ENCODE measurements at regions not wholly inside any gene's neighbourhood (a gene's known extent, or its start where the extent isn't known, plus 50 kb on each side); places are given as distances from the start of the nearest gene placed in this dataset.
"Not testable (repeated sequence)": the region's sequence is repeated elsewhere in the genome, so short reads cannot be mapped to it uniquely, and the experiment has no call there.

DNA sequence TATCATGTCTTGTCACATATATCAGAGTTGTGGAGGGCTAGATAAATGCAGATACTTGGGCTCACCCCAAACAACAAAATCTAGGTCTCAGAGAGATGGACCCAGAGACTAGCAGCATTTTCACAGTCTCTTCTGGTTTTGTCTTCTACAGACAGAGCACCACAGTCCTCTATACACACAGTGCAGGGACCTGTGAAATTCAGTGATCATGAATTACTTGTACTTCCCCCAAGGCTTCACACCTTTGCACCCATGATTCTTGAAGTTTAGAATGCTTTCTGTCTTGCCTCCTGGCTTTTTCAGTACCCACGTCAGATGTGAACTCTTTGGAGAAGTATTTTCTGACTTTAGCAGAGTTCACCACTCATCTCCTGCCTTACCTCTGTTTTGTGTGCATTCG is 371.5 kb upstream of the PRR16 start:
- no peak for DNase-seq

DNA sequence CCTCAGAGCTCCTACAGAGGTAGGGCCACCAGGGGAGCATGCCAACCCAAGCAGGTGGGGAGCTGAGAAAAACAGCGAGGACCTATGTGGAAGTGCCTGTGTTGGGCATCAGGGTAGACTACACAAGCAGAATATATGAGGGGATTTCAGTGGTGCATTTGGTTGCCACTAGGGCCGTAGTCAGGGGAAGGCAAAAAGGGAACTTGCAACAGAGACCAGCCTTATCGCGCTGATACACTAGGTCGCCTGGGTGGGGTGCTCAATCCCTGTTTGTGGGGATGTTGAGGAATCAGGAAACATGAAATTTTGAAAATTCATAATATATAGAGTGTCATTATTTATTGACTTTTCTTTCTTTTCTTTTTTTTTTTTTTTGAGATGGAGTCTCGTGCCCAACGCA is 370.9 kb upstream of the PRR16 start:
- DNase-seq = no peak

DNA sequence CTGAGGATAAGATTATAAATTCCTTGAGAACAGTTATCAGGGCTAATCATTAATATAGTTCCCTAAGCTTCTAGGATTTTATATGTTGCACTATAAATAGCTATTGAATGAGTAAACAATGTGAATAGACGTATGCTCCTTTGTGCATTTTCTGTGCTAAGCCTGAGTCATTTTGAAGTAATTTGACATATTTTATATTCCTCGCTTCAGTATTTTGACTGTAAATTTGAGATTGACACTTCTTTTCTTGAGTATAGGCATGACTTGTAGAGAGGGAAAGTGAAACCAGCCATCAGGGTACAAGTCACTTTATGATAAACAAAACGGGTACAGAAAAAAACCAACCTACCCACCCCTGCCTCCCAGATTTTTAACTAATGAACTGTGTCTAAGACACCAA is 367.7 kb upstream of the PRR16 start:
- DNase-seq = no peak

DNA sequence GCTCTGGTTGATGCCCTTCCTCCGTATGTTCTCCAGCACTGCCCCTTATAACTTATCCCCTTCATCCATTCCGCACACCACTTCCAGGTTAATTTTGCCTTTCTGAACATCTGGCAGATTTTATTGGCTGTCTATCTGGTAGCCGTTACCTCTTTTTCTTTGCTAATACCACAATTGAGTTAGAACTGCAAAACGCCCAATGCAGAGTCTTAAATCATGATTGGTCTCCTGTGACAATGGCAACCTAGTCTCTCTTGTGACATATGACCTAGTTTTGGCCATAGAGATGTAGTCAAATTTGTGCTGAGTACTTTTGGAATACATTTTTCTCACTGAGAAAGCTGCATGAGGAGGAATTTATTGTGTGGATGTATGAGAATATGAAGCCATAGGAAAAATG is 365.7 kb upstream of the PRR16 start:
- DNase-seq = no peak

- DNase-seq = no peak
These were observed 365.1 kb upstream of the PRR16 start for GRCh38 chr5:120098902-120099535.

DNA sequence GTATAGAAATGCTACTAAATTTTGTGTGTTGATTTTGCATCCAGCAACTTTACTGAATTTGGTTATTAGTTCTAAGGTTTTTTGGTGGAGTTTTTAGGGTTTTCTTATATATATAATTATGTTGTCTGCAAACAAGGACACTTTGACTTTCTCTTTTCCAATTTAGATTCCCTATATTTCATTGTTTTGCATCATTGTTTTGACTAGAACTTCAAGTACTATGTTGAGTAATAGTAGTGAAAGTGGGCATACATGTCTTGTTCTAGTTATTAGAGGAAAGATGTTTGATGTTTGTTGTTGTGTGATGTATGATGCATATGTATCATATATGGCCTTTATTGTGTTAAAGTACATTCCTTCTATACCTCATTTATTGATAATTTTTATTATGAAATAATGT is 362.3 kb upstream of the PRR16 start:
- DNase-seq = no peak

DNA sequence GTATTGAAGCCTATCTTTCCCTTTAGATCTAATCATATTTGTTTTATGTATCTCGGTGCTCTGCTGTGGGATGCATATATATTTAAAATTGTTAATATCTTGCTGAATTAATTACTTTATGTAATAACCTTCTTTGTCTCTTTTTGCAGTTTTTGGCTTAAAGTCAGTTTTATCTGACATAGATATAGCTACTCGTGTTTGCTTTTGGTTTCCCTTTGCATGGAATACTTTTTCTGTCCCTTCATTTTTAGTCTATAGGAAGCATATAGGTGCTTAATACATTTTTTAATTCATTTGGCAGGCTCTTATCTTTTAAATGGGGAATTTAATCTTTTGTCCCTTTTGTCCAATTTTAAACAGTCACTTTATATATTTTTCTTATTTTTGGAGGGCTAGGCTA is 360.6 kb upstream of the PRR16 start:
- DNase-seq = no peak

- no peak for DNase-seq
These were observed 357.1 kb upstream of the PRR16 start for GRCh38 chr5:120106912-120107525.

GRCh38 chr5:120108586-120109248 is 355.4 kb upstream of the PRR16 start:
- DNase-seq = no peak

- DNase-seq = no peak
These were observed 341.4 kb upstream of the PRR16 start for GRCh38 chr5:120122703-120123102.

DNA sequence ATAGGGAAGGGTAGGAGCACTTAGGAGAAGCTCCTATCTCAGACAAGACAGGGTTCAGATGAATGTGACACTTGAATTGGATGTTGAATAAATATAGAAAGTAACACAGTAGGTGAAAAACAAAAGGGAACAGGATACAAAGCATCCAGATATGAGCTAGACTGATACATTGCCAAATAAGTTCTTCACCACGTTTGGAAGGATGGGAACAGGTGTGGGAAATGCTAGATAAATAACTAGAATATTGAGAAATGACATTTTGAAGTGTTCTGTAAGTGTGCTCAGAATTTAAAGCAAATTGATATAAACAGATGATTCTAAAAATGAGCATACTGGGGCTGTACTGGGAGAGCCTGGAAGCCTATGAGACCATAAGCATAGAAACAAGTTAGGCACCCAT is 340.1 kb upstream of the PRR16 start:
- no peak for DNase-seq

GRCh38 chr5:120124961-120125360 is 339.1 kb upstream of the PRR16 start:
- no peak for DNase-seq

GRCh38 chr5:120132347-120132746 is 331.8 kb upstream of the PRR16 start:
- not testable (repeated sequence) for DNase-seq

- DNase-seq = no peak
These were observed 329.2 kb upstream of the PRR16 start for GRCh38 chr5:120134944-120135343.

- no peak for DNase-seq
These were observed 326.5 kb upstream of the PRR16 start for GRCh38 chr5:120137582-120137981.

DNA sequence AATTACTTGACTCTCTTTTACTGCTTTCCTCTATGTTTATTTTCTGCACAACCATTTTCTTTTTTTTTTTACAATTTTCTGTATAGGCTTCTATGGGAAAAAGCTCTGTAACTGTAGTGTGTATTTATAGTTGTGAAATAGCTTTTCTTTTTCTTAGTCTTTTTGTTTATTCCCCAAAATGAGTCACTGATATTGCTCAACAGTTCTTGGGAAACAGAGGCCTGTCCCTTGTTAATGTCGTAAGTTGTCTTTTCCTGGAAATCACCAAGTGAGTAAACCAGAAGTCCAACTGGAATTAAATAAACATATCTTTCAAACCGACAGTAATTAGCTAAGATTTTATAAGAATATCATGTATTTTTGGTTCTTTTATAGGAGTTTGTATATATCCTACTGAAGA is 325.1 kb upstream of the PRR16 start:
- DNase-seq = no peak

DNA sequence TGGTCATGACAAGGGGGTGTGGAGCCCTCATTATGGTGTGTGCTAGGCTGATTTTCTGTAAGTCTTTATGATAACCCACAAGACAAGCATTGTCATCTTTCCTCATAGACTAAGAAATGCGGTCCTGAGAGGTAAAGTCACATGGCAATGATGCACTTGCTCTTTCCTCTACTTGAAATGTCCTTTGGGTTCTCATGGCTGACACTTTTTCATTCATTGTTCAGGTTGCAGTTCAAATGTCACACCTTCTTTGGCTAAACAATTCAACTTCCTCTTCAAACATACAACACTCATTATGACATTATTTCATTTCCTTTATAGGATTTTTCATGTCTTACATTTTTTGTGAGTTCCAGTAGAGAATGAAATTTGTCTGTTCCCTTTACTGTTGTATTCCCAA is 323.6 kb upstream of the PRR16 start:
- DNase-seq = no peak

DNA sequence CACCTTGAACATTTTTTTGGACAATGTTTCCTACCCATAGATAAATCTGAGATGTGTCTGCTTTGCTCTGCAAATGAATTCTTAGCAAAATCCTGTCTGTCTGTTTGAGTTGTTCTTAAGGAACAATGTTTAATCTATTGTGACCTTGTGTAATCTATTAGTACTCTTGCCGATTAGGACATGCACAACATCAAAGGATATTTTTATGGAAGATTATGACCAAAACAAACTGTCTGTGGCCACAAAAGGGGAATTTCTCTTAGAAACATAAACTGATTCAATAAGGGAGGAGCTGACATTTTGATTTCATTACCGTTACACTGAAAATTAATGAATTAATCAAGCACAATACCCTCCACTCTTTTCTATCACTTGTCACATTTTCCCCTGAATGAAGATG is 323.0 kb upstream of the PRR16 start:
- no peak for DNase-seq

DNA sequence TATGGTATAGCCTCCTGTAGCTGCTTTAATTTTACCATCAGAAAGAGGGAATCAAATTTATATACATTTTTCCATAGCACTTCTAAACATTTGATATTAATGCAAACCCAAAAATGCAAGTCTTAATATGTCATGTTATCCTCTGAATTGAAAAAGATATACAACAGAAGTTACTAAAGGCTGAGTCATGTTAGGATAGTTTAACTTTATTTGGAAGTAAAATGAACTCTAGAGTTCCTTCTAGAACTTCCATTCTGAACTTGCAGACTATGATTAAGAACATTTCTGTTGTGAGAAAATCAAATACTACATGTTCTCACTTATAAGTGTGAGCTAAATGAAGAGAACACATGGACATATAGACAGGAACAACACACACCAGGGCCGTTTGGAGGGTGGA is 317.3 kb upstream of the PRR16 start:
- DNase-seq = no peak

- DNase-seq = not testable (repeated sequence)
These were observed 316.2 kb upstream of the PRR16 start for GRCh38 chr5:120147911-120148310.

GRCh38 chr5:120150770-120151169 is 313.3 kb upstream of the PRR16 start:
- DNase-seq = no peak

DNA sequence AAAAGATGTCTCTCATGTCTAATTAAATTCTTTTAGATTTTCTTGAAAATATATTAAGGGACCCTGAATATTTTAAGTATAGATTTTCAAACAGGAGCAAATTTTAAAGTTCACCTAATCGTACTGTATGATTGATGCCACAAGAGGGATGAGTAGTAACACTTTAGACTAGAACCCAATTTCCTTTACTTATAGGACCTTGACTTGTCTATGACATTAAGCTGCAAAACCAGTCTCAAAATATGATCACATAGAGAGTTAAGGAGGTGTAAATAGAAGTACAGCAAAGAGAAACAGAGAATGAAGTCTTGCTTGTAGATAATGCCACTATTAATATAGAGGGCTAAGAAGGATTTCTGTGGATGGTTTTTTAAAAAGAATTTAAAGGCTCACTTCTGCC is 312.9 kb upstream of the PRR16 start:
- DNase-seq = no peak

DNA sequence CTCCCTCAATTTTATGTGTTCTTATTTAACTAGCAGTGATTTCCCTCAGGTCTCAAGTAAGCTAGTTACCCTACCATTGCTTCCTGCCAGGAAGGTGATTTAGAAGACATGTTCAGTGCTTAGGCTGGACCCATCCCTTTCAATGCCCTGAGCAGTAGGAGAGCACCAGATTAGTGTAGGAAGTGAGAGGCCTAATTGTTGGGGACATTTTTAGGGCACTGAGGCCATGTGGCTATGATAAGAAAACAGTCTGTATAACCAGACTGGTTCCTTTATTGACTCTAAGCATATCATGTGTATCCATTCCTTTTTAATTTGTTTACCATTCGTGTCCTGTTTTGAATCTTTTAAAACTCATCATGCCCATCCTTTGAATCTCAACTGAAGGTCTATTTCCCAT is 312.3 kb upstream of the PRR16 start:
- DNase-seq = no peak

- DNase-seq = no peak
These were observed 311.6 kb upstream of the PRR16 start for GRCh38 chr5:120152472-120152871.

DNA sequence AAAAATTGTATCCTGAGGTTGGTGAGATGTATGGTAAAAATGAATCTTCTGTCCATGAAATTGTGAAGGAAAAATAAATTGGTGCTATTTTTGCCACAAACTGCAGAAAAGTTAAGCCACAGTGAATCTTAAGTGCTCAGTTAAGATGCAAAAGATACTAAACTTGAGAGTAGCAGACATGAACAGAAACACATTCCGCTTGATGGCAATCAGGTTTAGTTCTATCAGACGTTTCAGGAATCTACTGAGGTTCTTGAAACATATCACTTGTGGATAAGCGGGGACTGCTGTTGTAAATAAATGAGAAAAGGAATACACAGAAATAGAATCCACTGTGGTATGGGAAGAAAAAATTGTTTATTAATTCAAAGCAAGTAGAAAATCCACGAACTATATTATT is 311.2 kb upstream of the PRR16 start:
- no peak for DNase-seq

Measured in NCI-H510A (cell line).